Ishikawa (cell line): ENCODE measurements at regions not wholly inside any gene's neighbourhood (a gene's known extent, or its start where the extent isn't known, plus 50 kb on each side); places are given as distances from the start of the nearest gene placed in this dataset.

ENCODE experiments used
- CEBPB ChIP-seq: IDR thresholded peaks from 2 replicates; pipeline ENCODE4 v1.6.1; 2012
- CREB1 ChIP-seq: IDR thresholded peaks from 2 replicates; pipeline ENCODE4 v1.6.1; 2012; ENCODE audit warnings: low read depth
- EGR1 ChIP-seq: IDR thresholded peaks from 2 replicates; pipeline ENCODE4 v1.6.1; 2012
- EP300 ChIP-seq: IDR thresholded peaks from 2 replicates; pipeline ENCODE4 v1.6.1; 2012; ENCODE audit warnings: borderline replicate concordance
- FOXM1 ChIP-seq: IDR thresholded peaks from 2 replicates; pipeline ENCODE4 v1.6.1; 2012; ENCODE audit warnings: low read depth, borderline replicate concordance
- MAX ChIP-seq: IDR thresholded peaks from 2 replicates; pipeline ENCODE4 v1.6.1; 2012
- NFIC ChIP-seq: IDR thresholded peaks from 2 replicates; pipeline ENCODE4 v1.6.1; 2012
- RAD21 ChIP-seq: IDR thresholded peaks from 2 replicates; pipeline ENCODE4 v1.6.1; 2012; ENCODE audit warnings: low read depth
- REST ChIP-seq: IDR thresholded peaks from 2 replicates; pipeline ENCODE4 v1.6.1; 2012; ENCODE audit warnings: low read depth, mild to moderate bottlenecking
- TAF1 ChIP-seq: IDR thresholded peaks from 2 replicates; pipeline ENCODE4 v1.6.1; 2012; ENCODE audit warnings: low read depth, mild to moderate bottlenecking
- TCF12 ChIP-seq: IDR thresholded peaks from 2 replicates; pipeline ENCODE4 v1.6.1; 2012; ENCODE audit warnings: low read depth
- TEAD4 ChIP-seq: IDR thresholded peaks from 2 replicates; pipeline ENCODE4 v1.6.1; 2012
- USF1 ChIP-seq: IDR thresholded peaks from 2 replicates; pipeline ENCODE4 v1.6.1; 2012
- YY1 ChIP-seq: IDR thresholded peaks from 2 replicates; pipeline ENCODE4 v1.6.1; 2012; ENCODE audit warnings: low read depth
- ZBTB7A ChIP-seq: IDR thresholded peaks from 2 replicates; pipeline ENCODE4 v1.6.1; 2012; ENCODE audit warnings: low read depth

- TF ChIP-seq TEAD4 (peak; percentile 88), FOXM1 (0 out of 2 replicates have a peak, but pooled peaks have one; percentile 57), RAD21 (peak; percentile 5; the same call in 1 of the 2 replicates), USF1 (no peak; the same call in 1 of the 2 replicates), YY1 (peak; percentile 36; the same call in 1 of the 2 replicates), REST (no peak), MAX (peak; percentile 69), CREB1 (no peak), EP300 (peak; percentile 89), ZBTB7A (no peak), NFIC (peak; percentile 69; the same call in 1 of the 2 replicates), TCF12 (peak; percentile 84)
These were observed 76.3 kb upstream of the RBBP8 start for GRCh38 chr18:22856870-22857269.

GRCh38 chr18:22858121-22858520 lies 75.0 kb upstream of the RBBP8 start:
- TF ChIP-seq ZBTB7A = no peak
- TF ChIP-seq NFIC = no peak
- TF ChIP-seq TEAD4 = no peak

GRCh38 chr18:22860807-22861206 lies 72.3 kb upstream of the RBBP8 start:
- no peak for TF ChIP-seq TEAD4
- TF ChIP-seq RAD21 = no peak
- TF ChIP-seq CEBPB = no peak
- no peak for TF ChIP-seq EP300
- no peak for TF ChIP-seq EGR1
- TF ChIP-seq CREB1 = no peak
- TF ChIP-seq TAF1 = no peak
- TF ChIP-seq MAX = no peak
- TF ChIP-seq YY1 = no peak
- TF ChIP-seq NFIC = no peak
- TF ChIP-seq FOXM1 = no peak
- TF ChIP-seq ZBTB7A = no peak
- no peak for TF ChIP-seq REST
- TF ChIP-seq TCF12 = no peak
- no peak for TF ChIP-seq USF1

GRCh38 chr18:22865354-22866116 lies 67.6 kb upstream of the RBBP8 start:
- TF ChIP-seq EP300 (peak; percentile 90), TCF12 (peak; percentile 90), TEAD4 (peak; percentile 86), NFIC (peak; percentile 71), CREB1 (no peak), FOXM1 (peak; percentile 91)

GRCh38 chr18:22868831-22869230 lies 64.3 kb upstream of the RBBP8 start:
- TF ChIP-seq NFIC (no peak), REST (no peak), EGR1 (no peak), USF1 (no peak), RAD21 (no peak), TCF12 (no peak), ZBTB7A (no peak), TAF1 (no peak), CREB1 (no peak), TEAD4 (no peak), MAX (no peak), EP300 (no peak), YY1 (no peak), FOXM1 (no peak), CEBPB (no peak)
